Esophagus squamous epithelium (tissue), 5 donors: ENCODE measurements at regions not wholly inside any gene's neighbourhood (a gene's known extent, or its start where the extent isn't known, plus 50 kb on each side); places are given as distances from the start of the nearest gene placed in this dataset.

Experiments used
- DNase-seq: peaks from one replicate; lab custom pipeline; 2025; lab: John Stamatoyannopoulos, UW
- H3K27ac ChIP-seq, 4 donors: fragments of 200-600 bp; sonication (generic); one replicate each; pipeline ENCODE4 v1.5.1; 2016 to 2019; ENCODE audit warnings: mild to moderate bottlenecking in 1 of 4
- H3K27me3 ChIP-seq, 4 donors: fragments of 200-600 bp; sonication (generic); 1 replicate in 3 of 4; 2 replicates in 1 of 4; pipeline versions ENCODE4 v1.5.1 to v1.6.0; 2017 to 2021; ENCODE audit warnings: antibody characterized with exemption in 1 of 4
- H3K36me3 ChIP-seq, 3 donors: fragments of 200-600 bp; sonication (generic); one replicate each; pipeline ENCODE4 v1.5.1; 2016 to 2019
- H3K4me1 ChIP-seq, 3 donors: fragments of 200-600 bp; sonication (generic); one replicate each; pipeline ENCODE4 v1.5.1; 2017 to 2019
- H3K4me3 ChIP-seq, 4 donors: fragments of 200-600 bp; sonication (generic); 1 replicate in 3 of 4; 2 replicates in 1 of 4; pipeline ENCODE4 v1.5.1; 2016 to 2019; ENCODE audit warnings: mild to moderate bottlenecking in 2 of 4, moderate library complexity in 1 of 4
- H3K9me3 ChIP-seq, 3 donors: fragments of 200-600 bp; sonication (generic); one replicate each; pipeline ENCODE4 v1.5.1; 2016 to 2019
- POLR2A ChIP-seq, 4 donors: fragments of 450-650 bp; IDR thresholded peaks; one replicate each; pipeline ENCODE4 v1.6.1; 2017; ENCODE audit warnings: antibody characterized with exemption in 4 of 4, mild to moderate bottlenecking in 4 of 4, moderate library complexity in 3 of 4
- WGBS, 2 donors: methylation state at CpG; one replicate each; pipeline ENCODE4 v1.1.5; 2018; 5-methylcytosine and 5-hydroxymethylcytosine counted together
- intact Hi-C: fragments of 100-400 bp; cut with DNase I; formaldehyde crosslinking; loops from one replicate; pipeline ENCODE4 v1.15.0; 2022
- TF ChIP-seq, protein P1 (sequence below), 6 experiments: fragments of 450-650 bp in 4 of 6; fragments of 200-600 bp in 2 of 6; sonication (generic) in 2 of 6; IDR thresholded peaks; one replicate each; pipeline ENCODE4 v1.5.1; 2016 to 2019; ENCODE audit warnings: antibody characterized with exemption in 6 of 6, mild to moderate bottlenecking in 4 of 6, moderate library complexity in 4 of 6
- donor health status: DM: yes; HTN: yes; CAD: no.

GRCh38 chr2:21270708-21271122, 146.9 kb downstream of the TDRD15 start:
- no peak overlapping the region for H3K4me3 ChIP-seq
- no peak for TF ChIP-seq POLR2A (IDR thresholded peaks at IDR 0.05)
- TF ChIP-seq, protein P1, sequence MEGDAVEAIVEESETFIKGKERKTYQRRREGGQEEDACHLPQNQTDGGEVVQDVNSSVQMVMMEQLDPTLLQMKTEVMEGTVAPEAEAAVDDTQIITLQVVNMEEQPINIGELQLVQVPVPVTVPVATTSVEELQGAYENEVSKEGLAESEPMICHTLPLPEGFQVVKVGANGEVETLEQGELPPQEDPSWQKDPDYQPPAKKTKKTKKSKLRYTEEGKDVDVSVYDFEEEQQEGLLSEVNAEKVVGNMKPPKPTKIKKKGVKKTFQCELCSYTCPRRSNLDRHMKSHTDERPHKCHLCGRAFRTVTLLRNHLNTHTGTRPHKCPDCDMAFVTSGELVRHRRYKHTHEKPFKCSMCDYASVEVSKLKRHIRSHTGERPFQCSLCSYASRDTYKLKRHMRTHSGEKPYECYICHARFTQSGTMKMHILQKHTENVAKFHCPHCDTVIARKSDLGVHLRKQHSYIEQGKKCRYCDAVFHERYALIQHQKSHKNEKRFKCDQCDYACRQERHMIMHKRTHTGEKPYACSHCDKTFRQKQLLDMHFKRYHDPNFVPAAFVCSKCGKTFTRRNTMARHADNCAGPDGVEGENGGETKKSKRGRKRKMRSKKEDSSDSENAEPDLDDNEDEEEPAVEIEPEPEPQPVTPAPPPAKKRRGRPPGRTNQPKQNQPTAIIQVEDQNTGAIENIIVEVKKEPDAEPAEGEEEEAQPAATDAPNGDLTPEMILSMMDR (IDR thresholded peaks at IDR 0.05), result no peak
- WGBS, 2 donors, result 63 to 69% methylated on average over 5 of the region's 5 CpGs
- no peak for DNase-seq
- H3K4me1 ChIP-seq, result no peaks in the 10 kb centered on the region
- H3K36me3 ChIP-seq, result no peaks in the 10 kb centered on the region
- H3K9me3 ChIP-seq, result no peaks in the 10 kb centered on the region
- H3K27me3 ChIP-seq, result no peaks in the 10 kb centered on the region
- peak overlapping the region in 1 of 4 donors; percentile 21 for H3K27ac ChIP-seq
- intact Hi-C loops, result no loop called here

DNA sequence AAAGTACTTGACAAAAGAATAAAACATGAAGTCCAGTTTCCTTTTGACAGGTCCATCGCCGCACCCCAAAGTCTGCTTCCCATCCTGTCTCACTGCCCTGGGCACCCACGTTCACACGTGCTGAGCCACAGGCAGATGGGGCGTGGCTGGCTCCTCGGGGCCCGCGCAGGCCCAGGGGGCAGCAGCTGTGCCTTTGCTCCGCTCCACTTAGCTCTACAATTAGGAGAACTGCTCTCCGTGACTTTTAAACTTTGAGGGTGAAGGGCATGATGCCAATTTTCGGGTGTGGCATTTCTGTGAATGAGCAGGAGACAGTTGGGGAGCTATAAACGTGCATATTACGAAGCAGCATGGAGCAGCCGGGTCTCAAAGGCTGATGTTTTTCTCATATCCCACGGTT, 152.4 kb downstream of the TDRD15 start:
- no peaks in the 10 kb centered on the region for H3K9me3 ChIP-seq
- 44 to 55% methylated on average over 14 to 15 of the region's 15 CpGs for WGBS, 2 donors
- no peaks in the 10 kb centered on the region for H3K27me3 ChIP-seq
- no peaks in the 10 kb centered on the region for H3K4me1 ChIP-seq
- DNase-seq, result no peak
- no peaks in the 10 kb centered on the region for H3K36me3 ChIP-seq
- intact Hi-C loops, result no loop called here
- no peak overlapping the region for H3K4me3 ChIP-seq
- no peak for TF ChIP-seq POLR2A (IDR thresholded peaks at IDR 0.05)
- TF ChIP-seq, protein P1 (IDR thresholded peaks at IDR 0.05), result no peak
- H3K27ac ChIP-seq, result no peak overlapping the region

DNA sequence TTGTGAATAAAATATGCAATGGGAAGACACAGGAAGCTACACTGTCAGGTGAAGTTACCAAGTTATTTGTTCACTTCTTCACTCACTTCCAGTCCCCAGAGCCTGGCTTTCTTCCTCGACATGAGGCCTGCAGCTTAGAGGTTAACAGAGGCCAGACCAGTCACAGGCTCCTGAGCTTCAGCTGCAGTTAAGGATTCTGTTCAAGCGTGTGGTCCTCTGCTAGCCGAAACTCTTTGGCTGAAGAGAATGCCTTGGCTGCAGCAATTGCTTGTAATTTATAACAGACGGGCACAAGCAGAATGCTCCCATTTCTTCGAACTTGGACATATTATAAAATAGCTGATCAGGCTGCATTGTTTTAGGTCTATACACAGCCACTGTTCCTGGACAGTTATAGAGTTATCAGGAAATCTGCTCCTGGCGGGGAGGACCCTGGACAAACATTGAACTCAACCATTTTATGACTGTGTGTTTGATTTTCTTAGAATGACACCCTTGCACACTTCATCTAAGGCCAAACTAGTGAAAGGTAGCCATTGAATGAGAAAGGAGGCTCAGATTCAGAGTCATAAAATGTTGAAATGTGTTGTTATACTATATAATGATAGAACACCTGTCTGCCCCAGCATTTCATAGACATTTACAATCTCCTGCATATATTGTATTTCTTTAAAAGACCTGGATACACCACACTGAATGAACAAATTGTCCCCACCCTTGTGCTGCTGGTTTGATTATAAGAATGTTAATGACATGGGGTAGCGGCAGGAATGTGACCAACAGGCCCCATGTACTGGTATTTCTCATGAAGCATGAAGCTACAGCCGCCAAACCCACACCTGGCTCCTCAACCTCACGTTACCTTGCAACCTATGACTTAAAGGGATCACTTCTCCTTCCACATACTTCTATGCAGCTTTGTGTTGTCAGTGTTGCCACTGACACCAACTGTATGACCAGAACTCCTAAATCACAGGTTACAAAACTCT, 153.6 kb downstream of the TDRD15 start:
- WGBS, 2 donors, result 77 to 78% methylated on average over 9 of the region's 9 CpGs
- DNase-seq, result no peak
- no peak overlapping the region for H3K27ac ChIP-seq

DNA sequence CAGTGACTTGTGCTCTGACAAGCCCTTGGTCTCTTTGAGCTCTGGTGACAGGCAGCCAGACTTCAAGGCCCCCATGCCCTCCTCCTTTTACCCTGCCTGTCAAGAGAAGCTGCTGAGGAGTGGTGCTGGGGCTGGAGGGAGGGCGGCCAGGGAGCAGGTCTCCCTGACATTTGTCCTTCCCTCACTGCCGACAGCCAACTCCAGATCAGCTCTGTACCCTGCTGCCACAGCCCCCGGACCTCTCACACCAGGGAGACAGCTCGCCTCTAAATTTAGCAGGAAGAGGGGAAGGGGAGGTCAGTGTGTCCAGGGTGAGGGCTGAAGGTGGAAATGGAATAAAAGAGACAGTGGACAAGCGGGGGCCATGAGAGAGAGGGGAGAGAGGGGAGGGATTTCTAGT, 155.8 kb downstream of the TDRD15 start:
- DNase-seq, result no peak
- H3K4me3 ChIP-seq, result no peak overlapping the region
- intact Hi-C loops, result no loop called here
- TF ChIP-seq, protein P1 (IDR thresholded peaks at IDR 0.05), result no peak
- no peak for TF ChIP-seq POLR2A (IDR thresholded peaks at IDR 0.05)
- H3K9me3 ChIP-seq, result no peaks in the 10 kb centered on the region
- H3K4me1 ChIP-seq, result no peaks in the 10 kb centered on the region
- WGBS, 2 donors, result 82 to 88% methylated on average over 2 to 3 of the region's 5 CpGs
- no peak overlapping the region for H3K27ac ChIP-seq
- H3K36me3 ChIP-seq, result no peaks in the 10 kb centered on the region
- H3K27me3 ChIP-seq, result no peaks in the 10 kb centered on the region

More for the DNA sequence above, 153.6 kb downstream of the TDRD15 start:
- no peak overlapping the region for H3K4me3 ChIP-seq
- H3K27me3 ChIP-seq, result no peaks in the 10 kb centered on the region
- no peaks in the 10 kb centered on the region for H3K36me3 ChIP-seq
- no peaks in the 10 kb centered on the region for H3K9me3 ChIP-seq
- intact Hi-C loops, result no loop called here
- no peak for TF ChIP-seq POLR2A (IDR thresholded peaks at IDR 0.05)
- TF ChIP-seq, protein P1 (IDR thresholded peaks at IDR 0.05), result no peak
- H3K4me1 ChIP-seq, result no peaks in the 10 kb centered on the region

DNA sequence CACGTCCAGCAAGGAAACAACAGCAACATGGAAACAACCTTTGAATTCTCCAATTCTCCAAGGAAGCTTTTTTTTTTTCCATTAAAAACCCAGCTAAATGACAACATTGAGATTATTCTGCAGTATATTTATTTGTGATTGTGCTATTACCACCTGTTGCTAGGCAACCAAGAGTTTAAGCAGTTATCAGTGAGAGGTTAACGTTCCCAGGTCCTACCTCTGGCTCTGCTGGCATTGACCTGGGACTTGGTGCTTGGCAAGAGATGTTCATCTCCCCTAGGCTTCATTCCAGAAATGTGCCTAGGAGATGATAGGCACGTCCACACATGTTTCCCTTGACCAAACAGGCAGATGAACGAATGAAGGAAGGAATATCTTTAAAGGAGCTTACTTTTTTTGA, 157.0 kb downstream of the TDRD15 start:
- H3K27ac ChIP-seq, result no peak overlapping the region
- H3K36me3 ChIP-seq, result no peaks in the 10 kb centered on the region
- intact Hi-C loops, result no loop called here
- H3K27me3 ChIP-seq, result no peaks in the 10 kb centered on the region
- H3K9me3 ChIP-seq, result no peaks in the 10 kb centered on the region
- no peak overlapping the region for H3K4me3 ChIP-seq
- 35 to 53% methylated on average over 3 to 4 of the region's 4 CpGs for WGBS, 2 donors
- no peak for DNase-seq
- H3K4me1 ChIP-seq, result no peaks in the 10 kb centered on the region
- TF ChIP-seq POLR2A (IDR thresholded peaks at IDR 0.05), result no peak
- TF ChIP-seq, protein P1 (IDR thresholded peaks at IDR 0.05), result no peak
